GM06990 (cell line): ENCODE measurements at regions not wholly inside any gene's neighbourhood (a gene's known extent, or its start where the extent isn't known, plus 50 kb on each side); places are given as distances from the start of the nearest gene placed in this dataset.

Source experiments
- DNase-seq: peaks from one replicate; pipeline ENCODE4 v3.0.0-alpha.2; 2011; ENCODE audit not compliant: insufficient read length; ENCODE audit errors: extremely low read depth
- H3K27me3 ChIP-seq: replicated peaks from 2 replicates; pipeline ENCODE4 v1.6.0; 2011; ENCODE audit warnings: low read length; ENCODE audit not compliant: control insufficient read depth, insufficient read depth
- H3K36me3 ChIP-seq: 2 replicates; pipeline ENCODE4 v1.5.1; 2011; ENCODE audit warnings: low read length; ENCODE audit not compliant: control insufficient read depth, insufficient read depth
- H3K4me3 ChIP-seq: replicated peaks from 2 replicates; pipeline ENCODE4 v1.5.1; 2011; ENCODE audit warnings: low read depth, mild to moderate bottlenecking, control low read depth, low read length
- TF ChIP-seq, protein P1 (sequence below): IDR thresholded peaks from 2 replicates; pipeline ENCODE4 v1.5.1; 2011; ENCODE audit warnings: low read length, control low read depth, mild to moderate bottlenecking, inconsistent platforms; ENCODE audit not compliant: insufficient read depth, poor library complexity, severe bottlenecking

DNA sequence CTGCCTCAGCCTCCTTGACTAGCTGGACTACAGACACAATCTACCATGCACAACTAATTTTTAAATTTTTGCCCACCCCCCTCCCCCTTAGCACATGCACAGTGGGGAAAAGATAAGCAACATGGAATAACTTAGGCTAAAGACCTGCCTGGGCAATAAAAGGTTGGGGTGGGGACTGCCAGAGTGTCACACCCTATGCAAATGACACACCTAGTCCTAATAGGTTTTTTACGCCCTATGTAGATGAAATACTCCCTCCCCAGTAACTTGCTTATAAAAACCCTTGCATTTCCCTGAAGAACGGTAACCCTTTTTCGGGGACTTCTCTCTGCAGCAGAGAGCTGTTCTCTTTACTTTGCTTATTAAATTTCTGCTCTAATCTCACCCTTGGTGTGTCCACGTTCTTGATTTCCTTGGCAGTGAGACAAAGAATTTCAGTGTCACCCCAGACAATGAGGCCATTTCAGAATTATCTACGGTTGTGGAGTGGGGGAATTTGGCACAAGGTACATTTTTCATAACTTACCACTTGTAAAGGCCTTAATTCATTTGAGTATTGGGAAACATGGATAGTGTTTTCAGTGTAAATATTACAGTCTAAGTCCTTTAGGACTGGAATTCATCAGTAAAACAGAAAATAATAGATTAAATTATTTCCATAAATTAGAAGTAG is 109.2 kb downstream of the NOL4 start:
- TF ChIP-seq, protein P1, sequence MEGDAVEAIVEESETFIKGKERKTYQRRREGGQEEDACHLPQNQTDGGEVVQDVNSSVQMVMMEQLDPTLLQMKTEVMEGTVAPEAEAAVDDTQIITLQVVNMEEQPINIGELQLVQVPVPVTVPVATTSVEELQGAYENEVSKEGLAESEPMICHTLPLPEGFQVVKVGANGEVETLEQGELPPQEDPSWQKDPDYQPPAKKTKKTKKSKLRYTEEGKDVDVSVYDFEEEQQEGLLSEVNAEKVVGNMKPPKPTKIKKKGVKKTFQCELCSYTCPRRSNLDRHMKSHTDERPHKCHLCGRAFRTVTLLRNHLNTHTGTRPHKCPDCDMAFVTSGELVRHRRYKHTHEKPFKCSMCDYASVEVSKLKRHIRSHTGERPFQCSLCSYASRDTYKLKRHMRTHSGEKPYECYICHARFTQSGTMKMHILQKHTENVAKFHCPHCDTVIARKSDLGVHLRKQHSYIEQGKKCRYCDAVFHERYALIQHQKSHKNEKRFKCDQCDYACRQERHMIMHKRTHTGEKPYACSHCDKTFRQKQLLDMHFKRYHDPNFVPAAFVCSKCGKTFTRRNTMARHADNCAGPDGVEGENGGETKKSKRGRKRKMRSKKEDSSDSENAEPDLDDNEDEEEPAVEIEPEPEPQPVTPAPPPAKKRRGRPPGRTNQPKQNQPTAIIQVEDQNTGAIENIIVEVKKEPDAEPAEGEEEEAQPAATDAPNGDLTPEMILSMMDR, result no peak
- Histone ChIP-seq H3K4me3 (no peak overlapping the region), H3K36me3 (no peaks in the 10 kb centered on the region), H3K27me3 (no peaks in the 10 kb centered on the region)
- DNase-seq, result no peak

DNA sequence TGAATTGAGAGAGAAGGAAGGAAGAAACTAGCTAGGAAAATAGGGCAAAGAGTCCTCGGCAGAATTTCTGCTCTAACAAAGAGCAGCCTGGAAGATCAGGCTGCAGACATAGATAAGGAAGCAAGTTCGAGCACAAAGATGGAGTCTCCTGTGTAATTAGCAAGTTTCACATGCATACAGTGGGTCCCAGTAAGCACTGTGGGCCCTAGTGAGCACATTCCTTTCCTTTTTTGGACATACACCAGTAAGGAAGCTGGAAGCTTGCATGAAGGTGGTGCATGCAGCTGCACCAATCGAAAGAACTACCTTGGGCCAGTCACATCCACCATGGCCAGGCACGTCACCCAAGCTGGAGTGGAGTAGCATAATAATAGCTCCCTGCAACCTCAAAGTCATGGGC is 109.7 kb downstream of the NOL4 start:
- TF ChIP-seq, protein P1, result no peak
- Histone ChIP-seq H3K4me3 (no peak overlapping the region), H3K27me3 (no peaks in the 10 kb centered on the region), H3K36me3 (no peaks in the 10 kb centered on the region)
- no peak for DNase-seq

DNA sequence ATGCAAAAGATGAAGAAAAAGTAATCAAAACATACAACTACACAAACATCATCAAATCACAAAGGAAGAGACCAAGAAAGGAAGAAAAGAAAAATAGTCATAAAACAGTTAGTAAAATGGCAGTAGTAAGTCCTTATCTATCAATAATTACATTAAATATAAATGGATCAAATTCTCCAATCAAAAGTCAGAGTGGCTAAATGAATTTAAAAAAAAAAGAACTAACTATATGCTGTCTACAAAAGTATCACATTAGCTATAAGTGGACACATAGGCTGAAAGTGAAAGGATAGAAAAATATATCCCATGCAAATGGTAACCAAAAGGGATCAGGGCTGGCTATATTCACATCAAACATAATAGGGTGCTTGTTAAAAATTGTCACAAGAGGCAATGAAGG is 116.5 kb downstream of the NOL4 start:
- TF ChIP-seq, protein P1, result no peak
- no peak overlapping the region for H3K4me3 ChIP-seq
- no peak for DNase-seq
- no peaks in the 10 kb centered on the region for H3K27me3 ChIP-seq
- H3K36me3 ChIP-seq, result no peaks in the 10 kb centered on the region

DNA sequence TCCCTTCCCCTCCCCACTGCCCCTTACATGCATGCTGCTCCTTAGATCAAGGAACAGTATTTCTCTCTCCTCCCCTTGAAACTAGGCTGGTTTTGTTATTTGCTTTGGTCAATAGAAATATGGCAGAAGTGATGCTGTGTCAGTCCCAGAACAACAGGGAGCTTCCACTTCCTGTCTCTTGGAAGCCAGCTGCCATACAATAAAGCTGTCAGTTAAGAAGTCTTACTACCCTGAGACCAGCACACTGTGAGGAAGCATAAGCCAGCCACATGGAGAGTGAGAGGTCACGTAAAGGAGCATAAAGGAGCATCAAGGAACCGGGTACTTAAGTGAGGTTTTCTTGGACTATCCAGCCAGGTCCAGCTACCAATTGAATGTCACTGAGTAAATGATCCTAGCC is 126.6 kb downstream of the NOL4 start:
- H3K4me3 ChIP-seq, result no peak overlapping the region
- no peak for DNase-seq
- H3K36me3 ChIP-seq, result no peaks in the 10 kb centered on the region
- TF ChIP-seq, protein P1, result no peak
- no peaks in the 10 kb centered on the region for H3K27me3 ChIP-seq

DNA sequence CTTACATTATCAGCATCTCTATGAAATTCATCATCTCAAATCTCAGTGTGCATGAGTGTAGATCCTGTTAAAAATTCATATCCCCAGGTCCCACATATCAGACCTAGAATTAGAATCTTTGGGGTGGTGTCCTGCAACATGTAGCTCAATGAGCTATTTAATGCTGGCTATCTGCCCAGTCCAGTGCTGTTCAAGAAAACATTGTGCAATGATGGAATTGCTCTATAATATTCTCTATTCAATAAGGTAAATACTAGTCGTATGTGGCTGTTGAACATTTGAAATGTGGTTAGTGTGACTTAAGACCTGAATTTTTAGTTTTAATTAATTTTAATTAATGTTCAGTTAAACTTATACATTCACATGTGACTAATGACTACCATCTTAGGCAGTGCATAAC is 127.4 kb downstream of the NOL4 start:
- Histone ChIP-seq H3K27me3 (no peaks in the 10 kb centered on the region), H3K36me3 (no peaks in the 10 kb centered on the region), H3K4me3 (no peak overlapping the region)
- DNase-seq, result no peak
- TF ChIP-seq, protein P1, result no peak

DNA sequence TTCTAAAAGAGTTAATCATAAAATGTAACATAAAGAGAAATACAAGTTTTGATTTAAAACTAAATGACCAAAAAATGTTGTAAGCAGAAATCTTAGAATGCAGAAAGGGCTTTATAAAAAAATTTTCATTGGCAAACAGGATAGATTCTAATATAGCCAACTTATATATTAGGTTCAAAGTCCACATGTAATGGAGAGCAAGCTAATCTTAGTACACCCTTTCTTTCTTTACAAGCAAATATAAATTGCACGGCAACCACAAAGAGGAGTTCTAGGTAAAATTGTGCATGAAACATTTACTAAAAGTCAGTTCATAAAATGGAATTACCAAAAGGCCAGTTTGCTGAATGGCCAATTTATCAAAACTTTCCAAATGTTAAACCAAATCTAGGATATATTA is 130.6 kb downstream of the NOL4 start:
- no peak overlapping the region for H3K4me3 ChIP-seq
- no peaks in the 10 kb centered on the region for H3K27me3 ChIP-seq
- H3K36me3 ChIP-seq, result no peaks in the 10 kb centered on the region

More for the DNA sequence above, 130.6 kb downstream of the NOL4 start:
- no peak for DNase-seq
- TF ChIP-seq, protein P1, result no peak
